K562 (cell line): ENCODE measurements at regions not wholly inside any gene's neighbourhood (a gene's known extent, or its start where the extent isn't known, plus 50 kb on each side); places are given as distances from the start of the nearest gene placed in this dataset.

Experiments used
- ATAC-seq: fragments of 200-7000 bp; cut with Tn5 transposase; 3 replicates; pipeline ENCODE4 v1.9.1; 2020; ENCODE audit warnings: moderate library complexity
- BruUV-seq: library from RNA; stranded (reverse); fragments of 400-500 nt; replicated peaks from 2 replicates; lab custom pipeline; 2021; lab: Mats Ljungman, UMichigan
- CTCF ChIA-PET: fragments of 300-600 bp; formaldehyde crosslinking; extraction: SDS; loops from one replicate; lab custom pipeline; 2021; ENCODE audit warnings: low intra/inter-chr PET ratio; lab: Yijun Ruan, JAX
- POLR2A ChIA-PET: fragments of 300-600, 350-650 bp; sonication (Branson Sonifier 250); formaldehyde crosslinking; extraction: SDS; loops from one replicate; lab custom pipeline; 2021; ENCODE audit warnings: antibody characterized with exemption, inconsistent platforms; lab: Yijun Ruan, JAX
- DNase-seq, 4 experiments: peaks; one replicate each; pipeline versions ENCODE4 v3.0.0 to v3.0.0-alpha.2; 2011 to 2018; ENCODE audit warnings: low spot score in 3 of 4, mixed read lengths in 3 of 4; ENCODE audit errors: extremely low read depth in 1 of 4
- FAIRE-seq: peaks from 2 replicates; lab custom pipeline; 2011; peaks lifted over from hg19 to GRCh38; lab: Jason Lieb, UNC
- H2AFZ ChIP-seq: 2 replicates; pipeline ENCODE4 v1.6.0; 2011; ENCODE audit warnings: low read depth, low read length, control low read depth, inconsistent platforms
- H3K27ac ChIP-seq: fragments of 200-600 bp; 3 replicates; pipeline ENCODE4 v1.8.0; 2011; ENCODE audit warnings: low read depth, mild to moderate bottlenecking, control low read depth, inconsistent platforms, low read length, moderate library complexity, mixed read lengths; ENCODE audit errors: extremely low read depth
- H3K27me3 ChIP-seq, 2 experiments: fragments of 300-600 bp in 1 of 2; 2 replicates in 1 of 2; 3 replicates in 1 of 2; pipeline versions ENCODE4 v1.6.0 to v1.8.0; 2011; ENCODE audit warnings: inconsistent platforms in 2 of 2, low read length in 2 of 2, mild to moderate bottlenecking in 1 of 2, mixed read lengths in 1 of 2, moderate library complexity in 1 of 2; ENCODE audit not compliant: control insufficient read depth in 2 of 2, insufficient read depth in 2 of 2
- H3K36me3 ChIP-seq: fragments of 300-600 bp; 3 replicates; pipeline ENCODE4 v1.8.0; 2011; ENCODE audit warnings: mild to moderate bottlenecking, low read length, inconsistent platforms; ENCODE audit not compliant: control insufficient read depth, insufficient read depth
- H3K4me1 ChIP-seq, 2 experiments: fragments of 200-600 bp in 1 of 2; replicated peaks in 1 of 2; 2 replicates in 1 of 2; 3 replicates in 1 of 2; pipeline versions ENCODE4 v1.5.1 to v1.8.0; 2011; ENCODE audit warnings: inconsistent platforms in 2 of 2, low read length in 2 of 2, mild to moderate bottlenecking in 1 of 2, mixed read lengths in 1 of 2, moderate library complexity in 1 of 2; ENCODE audit not compliant: control insufficient read depth in 2 of 2, insufficient read depth in 2 of 2
- H3K4me2 ChIP-seq: 2 replicates; pipeline ENCODE4 v1.6.1; 2011; ENCODE audit warnings: low read length, control low read depth, inconsistent platforms, mixed read lengths; ENCODE audit not compliant: insufficient read depth
- H3K4me3 ChIP-seq: fragments of 200-600 bp; sonication (generic), shearing (Covaris generic); 2 replicates; pipeline ENCODE4 v1.5.1; 2016; ENCODE audit warnings: control low read depth, inconsistent platforms
- H3K79me2 ChIP-seq: fragments of 200-600 bp; 3 replicates; pipeline ENCODE4 v1.8.0; 2011; ENCODE audit warnings: low read length, inconsistent platforms; ENCODE audit not compliant: control insufficient read depth, insufficient read depth
- H3K9ac ChIP-seq, 2 experiments: 2 replicates each; pipeline versions ENCODE4 v1.6.0 to v1.6.1; 2011; ENCODE audit warnings: low read depth in 2 of 2, low read length in 2 of 2, control low read depth in 1 of 2, inconsistent platforms in 1 of 2, mild to moderate bottlenecking in 1 of 2, mixed read lengths in 1 of 2; ENCODE audit not compliant: insufficient read depth in 1 of 2
- H3K9me1 ChIP-seq: one replicate; pipeline ENCODE4 v1.6.0; 2011; ENCODE audit warnings: inconsistent platforms, mild to moderate bottlenecking, low read length, moderate library complexity; ENCODE audit not compliant: control insufficient read depth, insufficient read depth
- H3K9me3 ChIP-seq: replicated peaks from 2 replicates; pipeline ENCODE4 v1.5.1; 2011; ENCODE audit warnings: low read depth, low read length, inconsistent platforms; ENCODE audit not compliant: control insufficient read depth, insufficient read depth
- H4K20me1 ChIP-seq: replicated peaks from 2 replicates; pipeline ENCODE4 v1.6.1; 2011; ENCODE audit warnings: low read length, inconsistent platforms, mixed read lengths; ENCODE audit not compliant: control insufficient read depth, insufficient read depth
- CREM ChIP-seq: IDR thresholded peaks from 2 replicates; pipeline ENCODE4 v1.6.1; 2014; ENCODE audit warnings: antibody characterized with exemption, low read depth
- ERF ChIP-seq: fragments of 450-650 bp; formaldehyde crosslinking; IDR thresholded peaks from 2 replicates; pipeline ENCODE4 v1.4.0; 2020; ENCODE audit warnings: mild to moderate bottlenecking, mixed read lengths
- NFRKB ChIP-seq: fragments of 450-650 bp; IDR thresholded peaks from 2 replicates; pipeline ENCODE4 v1.6.1; 2016; ENCODE audit warnings: low read depth
- NR1H2 ChIP-seq: sonication (generic); formaldehyde crosslinking; IDR thresholded peaks from 2 replicates; pipeline ENCODE4 v1.4.0; 2020; ENCODE audit warnings: mild to moderate bottlenecking, missing genetic modification reagents
- POLR3A ChIP-seq: IDR thresholded peaks from 2 replicates; pipeline ENCODE4 v1.6.1; 2011; ENCODE audit warnings: borderline replicate concordance, mild to moderate bottlenecking, moderate library complexity; ENCODE audit not compliant: insufficient read length, insufficient read depth; ENCODE audit errors: extremely low read depth
- POU5F1 ChIP-seq: fragments of 150-350 bp; IDR thresholded peaks from 2 replicates; pipeline ENCODE4 v1.6.1; 2014; ENCODE audit warnings: borderline replicate concordance, low read length, low read depth, mild to moderate bottlenecking; ENCODE audit not compliant: partially characterized antibody
- PYGO2 ChIP-seq: fragments of 450-650 bp; IDR thresholded peaks from 2 replicates; pipeline ENCODE4 v1.6.1; 2016; ENCODE audit warnings: mild to moderate bottlenecking, missing genetic modification characterization, moderate library complexity, missing compliant biosample characterization
- RAD21 ChIP-seq, 2 experiments: fragments of 250-450 bp in 1 of 2; fragments of 450-650 bp in 1 of 2; sonication (Bioruptor Pico) in 1 of 2; formaldehyde crosslinking in 1 of 2; IDR thresholded peaks in 1 of 2; conservative IDR thresholded peaks in 1 of 2; 2 replicates each; pipeline versions ENCODE4 v1.4.0 to v1.8.0; 2020 to 2022; ENCODE audit warnings: mild to moderate bottlenecking in 2 of 2, moderate library complexity in 1 of 2
- STAT5B ChIP-seq: fragments of 250-450 bp; sonication (Bioruptor Pico); IDR thresholded peaks from 2 replicates; pipeline ENCODE4 v1.8.0; 2021; ENCODE audit warnings: mild to moderate bottlenecking, inconsistent platforms
- ZKSCAN3 ChIP-seq: fragments of 250-450 bp; sonication (Bioruptor Pico); IDR thresholded peaks from 2 replicates; pipeline ENCODE4 v1.4.0; 2020
- ZNF586 ChIP-seq: fragments of 450-650 bp; formaldehyde crosslinking; conservative IDR thresholded peaks from 2 replicates; pipeline ENCODE4 v1.4.0; 2020; ENCODE audit warnings: mild to moderate bottlenecking, moderate library complexity
- ZNF764 ChIP-seq: fragments of 250-450 bp; sonication (Bioruptor Pico); IDR thresholded peaks from 2 replicates; pipeline ENCODE4 v1.4.0; 2020; ENCODE audit warnings: low read depth, mild to moderate bottlenecking, moderate library complexity
- WGBS: fragments of 100-300 bp; shearing (Covaris generic); methylation state at CpG from one replicate; pipeline ENCODE4 v1.1.6; 2016; ENCODE audit warnings: low coverage, mixed read lengths; ENCODE audit not compliant: insufficient coverage; ENCODE audit errors: missing lambda C conversion rate; 5-methylcytosine and 5-hydroxymethylcytosine counted together
- in situ Hi-C: fragments of 300-500 bp; cut with MboI; formaldehyde crosslinking; loops from 4 replicates; pipeline ENCODE4 v1.15.0; 2018; ENCODE audit warnings: inconsistent platforms, mixed read lengths
- intact Hi-C: fragments of 100-400 bp; cut with micrococcal nuclease; formaldehyde crosslinking; loops from 2 replicates; pipeline ENCODE4 v1.14.2; 2022
- TF ChIP-seq, protein P1 (sequence below): sonication (generic); formaldehyde crosslinking; IDR thresholded peaks from 2 replicates; pipeline ENCODE4 v1.8.0; 2022; ENCODE audit warnings: mild to moderate bottlenecking, missing genetic modification reagents
- TF ChIP-seq, protein P2 (sequence below): sonication (generic); formaldehyde crosslinking; IDR thresholded peaks from 2 replicates; pipeline ENCODE4 v1.8.1; 2022; ENCODE audit warnings: missing genetic modification reagents
- TF ChIP-seq, protein P3 (sequence below): fragments of 450-650 bp; IDR thresholded peaks from 2 replicates; pipeline ENCODE4 v1.6.1; 2016
- TF ChIP-seq, protein P4 (sequence below), 3 experiments: fragments of 200-800 bp in 1 of 3; fragments of 250-450 bp in 1 of 3; fragments of 450-650 bp in 1 of 3; sonication (Bioruptor Pico) in 1 of 3; sonication (Bioruptor generic) in 1 of 3; formaldehyde crosslinking in 1 of 3; IDR thresholded peaks; 2 replicates each; pipeline versions ENCODE4 v1.6.1 to v1.8.0; 2016 to 2022; ENCODE audit warnings: mild to moderate bottlenecking in 2 of 3, missing genetic modification characterization in 2 of 3, missing compliant biosample characterization in 1 of 3, moderate library complexity in 1 of 3

DNA sequence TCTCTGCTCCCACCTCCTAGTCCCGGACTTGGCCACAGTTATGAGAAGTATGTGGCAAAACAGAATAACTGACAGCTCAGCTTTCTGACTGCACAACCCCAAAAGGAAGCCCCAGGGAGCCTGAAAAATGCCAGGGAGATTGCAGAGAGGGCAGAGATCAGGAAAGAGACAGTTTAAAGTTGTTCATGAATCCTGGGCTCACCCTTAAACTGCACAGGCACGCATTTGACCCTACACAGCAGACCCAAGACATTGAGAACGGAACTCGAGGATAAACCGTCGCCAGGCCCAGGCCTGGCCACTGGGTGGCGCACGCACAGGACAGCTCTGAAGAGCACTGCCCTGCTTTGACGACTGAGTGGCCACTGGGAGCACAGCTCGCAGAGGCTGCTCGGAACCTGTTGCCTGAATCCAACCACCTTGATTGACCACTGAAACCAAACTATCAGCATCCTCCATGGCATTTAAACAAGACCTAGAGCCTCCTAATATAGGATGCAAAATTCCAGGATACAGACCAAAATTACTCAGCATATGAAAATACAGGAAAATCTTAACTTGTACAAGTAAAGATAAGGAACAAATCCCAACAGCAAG is 114.0 kb downstream of the C16orf95 start:
- no TSS peak for BruUV-seq
- FAIRE-seq = peak; percentile 93
- no peak overlapping the region for H3K4me2 ChIP-seq
- TF ChIP-seq, protein P1, sequence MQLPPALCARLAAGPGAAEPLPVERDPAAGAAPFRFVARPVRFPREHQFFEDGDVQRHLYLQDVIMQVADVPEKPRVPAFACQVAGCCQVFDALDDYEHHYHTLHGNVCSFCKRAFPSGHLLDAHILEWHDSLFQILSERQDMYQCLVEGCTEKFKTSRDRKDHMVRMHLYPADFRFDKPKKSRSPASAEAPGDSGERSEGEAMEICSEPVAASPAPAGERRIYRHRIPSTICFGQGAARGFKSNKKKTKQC = no peak
- TF ChIP-seq, protein P2, sequence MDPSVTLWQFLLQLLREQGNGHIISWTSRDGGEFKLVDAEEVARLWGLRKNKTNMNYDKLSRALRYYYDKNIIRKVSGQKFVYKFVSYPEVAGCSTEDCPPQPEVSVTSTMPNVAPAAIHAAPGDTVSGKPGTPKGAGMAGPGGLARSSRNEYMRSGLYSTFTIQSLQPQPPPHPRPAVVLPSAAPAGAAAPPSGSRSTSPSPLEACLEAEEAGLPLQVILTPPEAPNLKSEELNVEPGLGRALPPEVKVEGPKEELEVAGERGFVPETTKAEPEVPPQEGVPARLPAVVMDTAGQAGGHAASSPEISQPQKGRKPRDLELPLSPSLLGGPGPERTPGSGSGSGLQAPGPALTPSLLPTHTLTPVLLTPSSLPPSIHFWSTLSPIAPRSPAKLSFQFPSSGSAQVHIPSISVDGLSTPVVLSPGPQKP = no peak
- no peak for TF ChIP-seq ERF
- TF ChIP-seq RAD21 (CRISPR knock-in tag; conservative IDR thresholded peaks at IDR 0.05 in 1 of 2, IDR thresholded peaks at IDR 0.05 in 1 of 2) = peak; percentile 21 to 77; a peak in 3 of 4 replicates
- TF ChIP-seq, protein P3, sequence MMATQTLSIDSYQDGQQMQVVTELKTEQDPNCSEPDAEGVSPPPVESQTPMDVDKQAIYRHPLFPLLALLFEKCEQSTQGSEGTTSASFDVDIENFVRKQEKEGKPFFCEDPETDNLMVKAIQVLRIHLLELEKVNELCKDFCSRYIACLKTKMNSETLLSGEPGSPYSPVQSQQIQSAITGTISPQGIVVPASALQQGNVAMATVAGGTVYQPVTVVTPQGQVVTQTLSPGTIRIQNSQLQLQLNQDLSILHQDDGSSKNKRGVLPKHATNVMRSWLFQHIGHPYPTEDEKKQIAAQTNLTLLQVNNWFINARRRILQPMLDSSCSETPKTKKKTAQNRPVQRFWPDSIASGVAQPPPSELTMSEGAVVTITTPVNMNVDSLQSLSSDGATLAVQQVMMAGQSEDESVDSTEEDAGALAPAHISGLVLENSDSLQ = no peak
- no peak for TF ChIP-seq POLR3A
- no peak for TF ChIP-seq ZKSCAN3 (CRISPR knock-in tag)
- TF ChIP-seq ZNF586 = no peak
- TF ChIP-seq STAT5B = no peak
- TF ChIP-seq NFRKB = no peak
- peak; percentile 60 for TF ChIP-seq CREM
- TF ChIP-seq, protein P4, sequence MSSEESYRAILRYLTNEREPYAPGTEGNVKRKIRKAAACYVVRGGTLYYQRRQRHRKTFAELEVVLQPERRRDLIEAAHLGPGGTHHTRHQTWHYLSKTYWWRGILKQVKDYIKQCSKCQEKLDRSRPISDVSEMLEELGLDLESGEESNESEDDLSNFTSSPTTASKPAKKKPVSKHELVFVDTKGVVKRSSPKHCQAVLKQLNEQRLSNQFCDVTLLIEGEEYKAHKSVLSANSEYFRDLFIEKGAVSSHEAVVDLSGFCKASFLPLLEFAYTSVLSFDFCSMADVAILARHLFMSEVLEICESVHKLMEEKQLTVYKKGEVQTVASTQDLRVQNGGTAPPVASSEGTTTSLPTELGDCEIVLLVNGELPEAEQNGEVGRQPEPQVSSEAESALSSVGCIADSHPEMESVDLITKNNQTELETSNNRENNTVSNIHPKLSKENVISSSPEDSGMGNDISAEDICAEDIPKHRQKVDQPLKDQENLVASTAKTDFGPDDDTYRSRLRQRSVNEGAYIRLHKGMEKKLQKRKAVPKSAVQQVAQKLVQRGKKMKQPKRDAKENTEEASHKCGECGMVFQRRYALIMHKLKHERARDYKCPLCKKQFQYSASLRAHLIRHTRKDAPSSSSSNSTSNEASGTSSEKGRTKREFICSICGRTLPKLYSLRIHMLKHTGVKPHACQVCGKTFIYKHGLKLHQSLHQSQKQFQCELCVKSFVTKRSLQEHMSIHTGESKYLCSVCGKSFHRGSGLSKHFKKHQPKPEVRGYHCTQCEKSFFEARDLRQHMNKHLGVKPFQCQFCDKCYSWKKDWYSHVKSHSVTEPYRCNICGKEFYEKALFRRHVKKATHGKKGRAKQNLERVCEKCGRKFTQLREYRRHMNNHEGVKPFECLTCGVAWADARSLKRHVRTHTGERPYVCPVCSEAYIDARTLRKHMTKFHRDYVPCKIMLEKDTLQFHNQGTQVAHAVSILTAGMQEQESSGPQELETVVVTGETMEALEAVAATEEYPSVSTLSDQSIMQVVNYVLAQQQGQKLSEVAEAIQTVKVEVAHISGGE (CRISPR knock-in tag; IDR thresholded peaks at IDR 0.05) = no peak
- no peak for TF ChIP-seq NR1H2 (CRISPR knock-in tag)
- no peak for TF ChIP-seq ZNF764 (CRISPR knock-in tag)
- TF ChIP-seq PYGO2 = no peak
- no peak for TF ChIP-seq POU5F1

More for the DNA sequence above, 114.0 kb downstream of the C16orf95 start:
- H4K20me1 ChIP-seq = 0 out of 2 replicates have a peak, but pooled peaks cover 6% of the 10 kb centered on the region
- H3K36me3 ChIP-seq = no peaks in the 10 kb centered on the region
- H3K4me3 ChIP-seq = no peak overlapping the region
- ATAC-seq (peak; percentile 100), DNase-seq (peak; percentile 78 to 86 (median 80))
- no peak overlapping the region for H3K9ac ChIP-seq
- H3K4me1 ChIP-seq = no peaks in the 10 kb centered on the region
- ChIA-PET CTCF (interaction anchor here (1.4 to 2.2 kb wide), 2 partner anchors 75 to 639 kb away, joined by 7 read pairs; no protein-coding TSS in a partner anchor), POLR2A (interaction anchor here (0.5 to 0.9 kb wide), 4 partner anchors 13 to 229 kb away, joined by 3 to 4 read pairs (median 3); no protein-coding TSS in a partner anchor)
- in situ Hi-C loops = no loop called here
- peaks cover 0 to 25% of the 10 kb centered on the region in 2 experiments; a peak in 1 of 5 replicates for H3K27me3 ChIP-seq
- H3K9me1 ChIP-seq = no peaks in the 10 kb centered on the region
- intact Hi-C loops = loop anchor here (1.0 kb wide), 1 partner anchor 75 kb away; no protein-coding TSS in a partner anchor
- no peak overlapping the region for H3K27ac ChIP-seq
- H3K9me3 ChIP-seq = no peaks in the 10 kb centered on the region
- WGBS = 3% methylated on average over 8 of the region's 11 CpGs
- peak overlapping the region; percentile 56; the same call in 1 of the 2 replicates for H2AFZ ChIP-seq
- no peaks in the 10 kb centered on the region for H3K79me2 ChIP-seq
